Urinary bladder (tissue), 3 donors: ENCODE measurements at regions not wholly inside any gene's neighbourhood (a gene's known extent, or its start where the extent isn't known, plus 50 kb on each side); places are given as distances from the start of the nearest gene placed in this dataset.
A peak's percentile ranks its signal among the peaks of the same experiment; 100 is the strongest.

ENCODE experiments used
- DNase-seq: peaks from one replicate; pipeline ENCODE4 v3.0.0-alpha.2; 2015; ENCODE audit errors: extremely low spot score
- H3K27ac ChIP-seq: one replicate; pipeline ENCODE4 v1.5.1; 2013; ENCODE audit warnings: low read depth, mild to moderate bottlenecking, moderate library complexity
- H3K36me3 ChIP-seq: one replicate; pipeline ENCODE4 v1.6.1; 2013; ENCODE audit warnings: mild to moderate bottlenecking, moderate library complexity; ENCODE audit not compliant: insufficient read depth
- H3K4me1 ChIP-seq: one replicate; pipeline ENCODE4 v1.6.1; 2013; ENCODE audit warnings: mild to moderate bottlenecking, moderate library complexity; ENCODE audit not compliant: insufficient read depth
- H3K4me3 ChIP-seq: one replicate; pipeline ENCODE4 v1.5.1; 2013; ENCODE audit warnings: low read depth, low read length
- WGBS: extraction: QIAGEN DNeasy Blood & Tissue Kit; methylation state at CpG from one replicate; pipeline ENCODE4 v1.1.7; 2013; 5-methylcytosine and 5-hydroxymethylcytosine counted together
- donor health status: healthy with polysubstance abuse.
- donor health status: healthy.

DNA sequence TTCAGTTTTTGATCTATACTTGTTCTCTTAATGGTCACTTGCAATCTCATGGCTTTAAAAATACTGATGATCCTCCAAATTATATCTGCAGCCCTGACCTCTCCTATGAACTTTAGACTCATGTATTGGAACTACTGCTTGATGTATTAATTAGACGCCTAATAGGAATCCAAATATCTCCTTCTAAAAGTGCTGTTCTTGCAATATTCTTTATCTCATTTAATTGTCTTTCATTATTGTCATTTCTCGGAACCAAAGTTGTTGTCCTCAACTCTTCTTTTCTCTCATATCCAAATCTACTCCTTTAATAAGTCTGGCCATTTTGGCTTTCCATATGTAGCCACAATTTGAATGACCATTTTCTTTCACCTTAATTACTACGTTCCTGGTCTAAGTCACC lies 907.6 kb upstream of the SEL1L start:
- DNase-seq = no peak
- no peak overlapping the region for H3K4me3 ChIP-seq
- H3K36me3 ChIP-seq = no peaks in the 10 kb centered on the region
- H3K4me1 ChIP-seq = no peaks in the 10 kb centered on the region
- 80% methylated on average over 3 of the region's 3 CpGs for WGBS
- H3K27ac ChIP-seq = no peak overlapping the region

DNA sequence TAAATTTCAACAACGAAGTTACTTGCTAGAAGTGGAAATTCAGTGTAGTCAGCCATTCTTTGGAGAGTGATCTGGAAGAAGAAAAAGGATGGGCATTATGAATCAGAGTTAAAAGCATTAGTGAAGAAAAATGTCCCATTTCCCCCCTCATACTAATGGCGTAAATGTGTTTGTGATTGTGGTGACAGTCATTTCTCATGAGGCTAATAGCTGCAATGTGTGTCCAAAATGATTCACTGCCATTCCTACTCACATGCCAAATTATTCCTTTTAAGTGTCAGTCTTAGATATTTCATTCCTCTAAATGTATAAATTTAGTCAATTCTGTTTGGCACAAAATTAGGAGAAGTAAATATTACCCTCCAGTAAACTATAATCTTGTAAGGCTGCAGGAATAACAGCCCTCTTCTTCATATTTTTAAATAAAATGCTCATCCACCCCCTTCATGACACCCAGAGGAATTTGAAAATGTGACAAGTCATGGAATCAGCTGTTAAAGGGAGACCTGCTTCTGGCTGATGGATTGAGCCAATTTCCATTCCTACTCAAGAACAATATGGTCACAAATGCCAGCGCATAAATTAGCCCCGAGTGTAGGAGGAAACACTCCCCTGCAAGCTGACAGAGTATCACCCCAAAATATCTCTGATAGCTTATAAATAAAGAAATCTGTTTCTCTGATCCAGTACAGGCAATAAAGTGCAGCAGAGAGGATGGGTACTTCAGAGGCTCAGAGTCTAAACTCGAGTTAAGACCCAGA lies 912.3 kb upstream of the SEL1L start:
- H3K4me3 ChIP-seq = no peak overlapping the region
- 79% methylated on average over 5 of the region's 5 CpGs for WGBS
- H3K4me1 ChIP-seq = no peaks in the 10 kb centered on the region
- DNase-seq = no peak
- H3K27ac ChIP-seq = no peak overlapping the region
- H3K36me3 ChIP-seq = no peaks in the 10 kb centered on the region

DNA sequence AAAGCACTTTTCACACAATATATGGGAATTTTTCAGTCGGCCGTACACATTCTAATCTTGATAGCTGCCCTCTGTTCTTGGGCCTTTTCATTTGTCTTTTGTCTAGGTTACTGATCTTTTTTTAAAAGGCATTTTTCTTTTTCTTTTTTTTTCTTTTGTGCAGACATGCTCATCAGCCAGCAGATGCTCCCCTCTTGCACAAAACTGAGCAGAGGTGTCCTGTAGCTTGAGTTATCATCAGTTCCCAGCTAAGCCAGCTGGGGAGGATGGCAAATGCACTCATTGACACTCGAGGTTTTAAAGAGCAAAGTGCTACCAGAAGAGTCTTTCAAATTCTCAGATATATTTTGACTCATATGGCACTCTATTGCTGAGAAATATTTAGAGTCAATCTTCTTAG lies 913.9 kb upstream of the SEL1L start:
- Histone ChIP-seq H3K36me3 (no peaks in the 10 kb centered on the region), H3K4me3 (no peak overlapping the region), H3K4me1 (no peaks in the 10 kb centered on the region), H3K27ac (no peak overlapping the region)
- WGBS = 58% methylated on average over 3 of the region's 3 CpGs
- DNase-seq = no peak

DNA sequence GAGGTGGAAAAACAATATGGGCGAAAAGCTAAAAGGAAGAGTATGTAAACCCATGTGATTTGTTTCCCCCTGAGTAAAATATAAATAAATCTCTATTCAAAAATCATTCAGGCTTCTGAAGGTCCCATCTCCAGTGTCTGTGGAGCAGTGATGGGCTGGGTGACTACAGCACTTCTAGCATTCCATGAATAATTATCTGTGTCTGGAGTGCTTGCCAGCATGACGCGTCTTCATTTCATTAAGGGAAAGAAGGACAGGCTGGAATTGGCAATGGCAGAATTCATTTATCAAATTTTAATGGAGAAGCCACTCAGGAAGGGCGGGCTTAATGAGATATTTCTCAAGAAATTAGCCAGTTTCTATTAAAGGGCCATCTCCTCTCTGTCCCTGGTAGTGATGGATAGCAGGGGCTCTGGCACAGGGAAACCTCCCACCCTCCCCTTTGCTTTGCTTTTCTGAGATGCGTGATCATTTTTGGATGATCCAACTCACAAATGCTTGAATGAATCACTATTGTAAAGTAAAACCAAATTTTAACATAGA lies 916.3 kb upstream of the SEL1L start:
- WGBS = 85% methylated on average over 5 of the region's 5 CpGs
- H3K36me3 ChIP-seq = no peaks in the 10 kb centered on the region
- DNase-seq = no peak
- H3K4me1 ChIP-seq = no peaks in the 10 kb centered on the region
- no peak overlapping the region for H3K27ac ChIP-seq
- H3K4me3 ChIP-seq = no peak overlapping the region

DNA sequence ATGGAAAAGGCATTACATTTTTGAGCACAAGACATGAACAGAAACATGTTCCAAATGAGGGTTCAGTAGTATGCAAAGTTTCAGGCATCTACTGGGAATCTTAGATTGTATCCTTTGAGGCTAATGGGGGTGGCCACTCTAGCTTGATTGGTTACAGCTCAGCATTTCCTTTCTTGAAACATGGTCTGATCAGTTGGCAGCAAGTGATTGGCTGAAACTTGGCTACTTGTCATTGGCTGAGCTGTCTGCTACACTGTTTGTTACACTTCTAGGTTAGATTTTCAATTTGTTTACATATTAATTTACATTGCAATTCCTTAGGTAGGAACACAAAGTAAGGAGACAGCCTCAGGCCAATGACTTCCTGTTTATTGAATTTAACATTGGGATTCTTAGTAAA lies 918.0 kb upstream of the SEL1L start:
- DNase-seq = no peak
- Histone ChIP-seq H3K27ac (no peak overlapping the region), H3K36me3 (no peaks in the 10 kb centered on the region), H3K4me3 (no peak overlapping the region), H3K4me1 (no peaks in the 10 kb centered on the region)

DNA sequence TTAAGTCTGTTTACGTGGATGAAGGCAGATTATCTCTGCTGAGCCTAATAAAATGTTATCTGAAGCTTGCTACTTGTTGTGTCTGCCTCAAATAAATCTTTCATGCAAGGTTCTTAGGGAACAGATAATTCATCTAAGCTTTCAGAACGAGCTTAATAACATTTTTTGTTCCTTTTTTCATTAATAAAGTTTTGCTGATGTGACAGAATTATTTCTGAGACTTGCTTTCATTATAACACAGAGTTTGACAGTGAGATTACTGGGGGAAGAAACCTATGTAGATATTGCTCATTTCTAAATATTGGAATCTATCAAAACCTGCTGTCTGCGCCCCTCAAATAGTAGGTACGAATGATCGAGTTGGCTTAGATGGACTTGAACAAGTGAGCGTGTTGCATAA lies 948.7 kb upstream of the SEL1L start:
- 59% methylated on average over 6 of the region's 6 CpGs for WGBS
- no peak overlapping the region for H3K4me3 ChIP-seq
- no peak overlapping the region for H3K27ac ChIP-seq
- H3K36me3 ChIP-seq = no peaks in the 10 kb centered on the region
- no peak for DNase-seq
- H3K4me1 ChIP-seq = no peaks in the 10 kb centered on the region

DNA sequence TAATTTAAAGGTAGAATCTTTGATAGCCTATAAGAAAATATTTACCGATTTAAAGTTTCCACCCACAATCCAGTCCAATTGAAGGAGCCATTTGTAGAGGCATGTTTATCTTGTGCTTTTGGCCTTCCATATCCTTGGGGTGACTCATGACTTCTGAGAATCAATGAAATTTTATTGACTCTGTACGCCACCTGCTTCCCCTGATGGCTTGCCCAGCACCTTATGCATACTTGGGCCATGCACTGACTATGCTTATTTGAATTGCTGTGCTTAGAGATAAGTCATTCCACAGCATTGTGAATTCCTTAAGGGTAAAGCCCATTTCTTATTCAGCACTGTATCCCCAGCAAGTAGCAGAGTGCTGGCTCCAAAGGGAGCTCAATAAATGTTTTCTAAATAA lies 954.8 kb upstream of the SEL1L start:
- H3K4me3 ChIP-seq = no peak overlapping the region
- no peak for DNase-seq
- no peaks in the 10 kb centered on the region for H3K36me3 ChIP-seq
- 91% methylated on average over 2 of the region's 2 CpGs for WGBS
- H3K27ac ChIP-seq = no peak overlapping the region
- H3K4me1 ChIP-seq = no peaks in the 10 kb centered on the region

DNA sequence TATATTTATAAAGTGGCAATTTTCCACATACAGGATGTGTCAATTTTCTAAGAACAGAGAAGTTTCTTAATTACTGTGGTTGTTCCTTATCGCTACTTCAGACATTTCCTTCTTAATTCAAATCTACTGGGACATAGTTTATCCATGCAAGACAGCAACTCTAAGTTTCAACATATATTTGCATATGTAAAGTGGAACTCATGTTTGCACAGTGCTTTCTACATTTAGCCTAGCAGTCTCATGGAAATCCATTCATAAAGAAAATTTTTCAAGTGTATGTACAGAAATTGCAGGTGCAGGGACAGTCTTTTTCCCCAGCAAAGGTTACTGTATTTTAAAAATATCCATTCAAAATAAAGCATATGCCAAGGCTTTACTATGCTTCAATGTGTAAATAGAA lies 956.7 kb upstream of the SEL1L start:
- H3K4me3 ChIP-seq = no peak overlapping the region
- H3K27ac ChIP-seq = no peak overlapping the region
- WGBS = 89% methylated on average over 1 of the region's 1 CpG
- DNase-seq = no peak
- H3K4me1 ChIP-seq = no peaks in the 10 kb centered on the region
- H3K36me3 ChIP-seq = no peaks in the 10 kb centered on the region

DNA sequence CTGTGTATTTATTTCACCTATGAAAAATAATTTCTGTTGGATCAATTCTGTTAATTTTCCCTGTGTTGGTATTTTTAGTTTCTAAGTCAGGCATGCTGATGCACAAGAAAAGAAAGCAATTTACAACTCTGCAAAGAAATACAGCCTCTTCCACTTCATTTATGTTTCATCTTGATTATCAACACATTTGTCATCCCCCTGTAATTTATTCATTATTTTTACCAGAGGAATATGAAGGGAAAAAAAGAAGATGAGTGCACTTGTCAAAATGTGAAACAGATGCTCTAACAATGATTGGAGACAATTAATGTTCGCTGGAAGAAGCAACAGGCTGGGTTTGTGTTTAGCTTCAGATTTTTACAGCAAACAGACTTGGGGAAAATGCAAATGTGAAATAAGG lies 958.5 kb upstream of the SEL1L start:
- WGBS = 81% methylated on average over 1 of the region's 1 CpG
- no peak for DNase-seq
- no peak overlapping the region for H3K4me3 ChIP-seq

DNA sequence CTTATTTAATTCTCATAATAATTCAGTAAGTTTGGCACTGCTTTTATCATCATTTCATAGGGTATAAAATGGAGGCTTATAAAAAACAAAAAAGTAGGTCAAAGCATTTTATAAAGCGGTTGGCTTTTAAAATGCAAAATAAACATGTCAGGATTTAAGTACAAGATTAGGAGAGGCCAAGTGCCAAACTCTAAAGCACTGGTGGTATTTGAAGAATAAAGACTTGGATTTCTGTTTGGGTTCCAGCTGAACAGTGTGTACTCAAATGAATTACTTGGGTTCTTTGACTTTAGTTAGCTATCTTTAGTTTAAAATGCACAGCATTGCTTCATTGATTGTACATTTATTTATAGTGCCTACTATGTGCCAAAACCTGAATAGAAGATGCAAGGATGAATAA lies 966.6 kb upstream of the SEL1L start:
- DNase-seq = peak; percentile 14
- Histone ChIP-seq H3K36me3 (no peaks in the 10 kb centered on the region), H3K4me1 (no peaks in the 10 kb centered on the region), H3K4me3 (no peak overlapping the region), H3K27ac (no peak overlapping the region)
- whole genome bisulfite sequencing = 20% methylated on average over 1 of the region's 1 CpG

More for the DNA sequence above, 958.5 kb upstream of the SEL1L start:
- Histone ChIP-seq H3K36me3 (no peaks in the 10 kb centered on the region), H3K4me1 (no peaks in the 10 kb centered on the region), H3K27ac (no peak overlapping the region)

DNA sequence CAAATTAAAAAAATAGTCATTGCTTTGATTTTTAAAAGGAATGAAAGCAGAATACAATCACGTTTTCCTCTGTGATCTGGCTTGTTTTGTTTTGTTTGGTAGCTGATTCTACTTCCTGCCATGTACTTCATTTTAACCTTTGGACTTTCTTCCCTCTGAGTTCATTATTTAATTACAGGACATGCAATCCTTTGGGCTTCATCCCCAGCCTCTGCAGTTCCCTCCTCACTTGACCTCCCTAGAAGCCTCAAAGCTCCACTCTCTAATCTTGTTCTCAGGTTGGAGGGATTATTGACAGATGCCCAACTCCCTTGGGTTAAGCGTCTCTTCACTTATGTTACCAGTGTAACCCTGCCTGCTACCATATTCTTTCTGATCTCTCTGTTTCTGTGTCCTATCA lies 967.9 kb upstream of the SEL1L start:
- 69% methylated on average over 2 of the region's 2 CpGs for WGBS
- DNase-seq = no peak
- H3K4me3 ChIP-seq = no peak overlapping the region
- no peaks in the 10 kb centered on the region for H3K36me3 ChIP-seq
- H3K4me1 ChIP-seq = no peaks in the 10 kb centered on the region
- H3K27ac ChIP-seq = no peak overlapping the region

DNA sequence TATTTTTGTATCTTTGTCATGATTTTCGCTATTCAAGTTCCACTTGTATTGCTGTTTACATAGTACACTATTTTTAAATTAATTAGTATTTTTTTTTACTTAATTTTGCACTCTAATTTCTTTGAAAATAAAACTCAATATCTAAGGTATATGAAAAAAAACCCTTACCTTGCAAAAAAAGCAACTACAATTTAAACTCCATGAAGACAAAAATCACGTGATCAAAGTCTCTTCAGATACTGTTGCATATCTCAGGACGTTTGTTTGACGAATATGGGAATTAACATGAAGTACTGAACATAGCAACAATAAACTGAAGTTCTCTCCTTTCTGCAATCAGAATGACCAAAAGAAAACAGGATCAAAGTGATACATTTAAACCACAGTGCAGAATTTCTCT lies 968.4 kb upstream of the SEL1L start:
- H3K27ac ChIP-seq = no peak overlapping the region
- H3K4me1 ChIP-seq = no peaks in the 10 kb centered on the region
- H3K36me3 ChIP-seq = no peaks in the 10 kb centered on the region
- WGBS = 94% methylated on average over 4 of the region's 4 CpGs
- no peak for DNase-seq
- no peak overlapping the region for H3K4me3 ChIP-seq

DNA sequence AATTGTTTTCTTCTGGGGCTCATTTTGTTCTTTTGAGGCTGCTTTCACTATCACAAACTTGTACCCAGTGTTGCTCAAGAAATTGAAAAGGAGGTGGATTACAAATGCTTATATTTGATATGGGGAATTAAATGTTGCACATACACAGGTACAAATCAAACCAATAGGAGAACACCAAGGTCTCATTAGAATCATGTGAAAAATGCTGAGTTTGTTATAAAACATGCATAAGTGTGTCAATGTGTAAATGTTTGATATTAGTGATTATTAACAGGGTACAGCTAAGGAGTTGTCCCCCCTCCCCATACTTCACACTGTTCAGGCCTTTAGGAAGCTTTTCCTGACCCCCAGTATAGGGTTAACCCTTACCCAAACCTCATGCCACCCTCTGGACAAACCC lies 971.2 kb upstream of the SEL1L start:
- no peaks in the 10 kb centered on the region for H3K4me1 ChIP-seq
- no peak overlapping the region for H3K4me3 ChIP-seq
- H3K36me3 ChIP-seq = no peaks in the 10 kb centered on the region
- no peak overlapping the region for H3K27ac ChIP-seq
- DNase-seq = no peak

DNA sequence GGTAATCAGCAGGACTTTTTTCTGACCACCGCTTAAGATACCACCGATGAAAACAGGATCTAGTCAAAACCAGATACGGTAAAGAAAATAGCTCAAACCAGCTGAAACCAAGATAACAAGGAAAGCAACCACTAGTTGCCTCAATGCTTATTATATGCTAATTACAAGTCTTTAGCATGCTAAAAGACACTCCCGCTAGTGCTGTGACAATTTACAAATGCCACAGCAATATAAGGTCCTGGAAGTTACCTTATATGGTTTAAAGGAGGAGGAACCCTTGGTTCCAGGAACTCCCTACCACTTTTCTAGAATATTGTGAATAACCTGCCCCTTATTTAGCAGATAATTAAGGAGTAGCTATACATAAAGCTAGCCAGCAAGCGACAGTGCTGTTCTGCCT lies 976.4 kb upstream of the SEL1L start:
- Histone ChIP-seq H3K4me3 (no peak overlapping the region), H3K4me1 (no peaks in the 10 kb centered on the region), H3K36me3 (no peaks in the 10 kb centered on the region), H3K27ac (no peak overlapping the region)
- DNase-seq = no peak
- WGBS = 94% methylated on average over 5 of the region's 5 CpGs

DNA sequence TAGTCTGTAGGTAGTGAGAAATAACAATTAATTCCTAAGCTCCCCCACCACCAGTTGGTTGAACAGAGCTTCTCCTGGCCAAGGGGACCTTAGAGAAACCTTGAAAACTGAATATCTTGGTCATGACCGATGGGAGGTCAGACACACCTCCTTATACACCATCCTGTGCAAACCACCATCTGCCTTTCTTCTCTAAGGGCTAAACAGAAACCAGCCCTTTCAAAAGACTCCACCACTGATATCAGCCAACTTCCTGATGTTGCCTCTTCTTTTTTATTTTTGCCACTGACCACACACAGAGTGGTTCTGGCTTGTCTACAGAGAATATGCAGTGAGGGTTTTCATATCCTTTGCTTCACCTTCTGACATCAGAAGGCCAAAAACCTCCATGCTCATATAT lies 977.7 kb upstream of the SEL1L start:
- DNase-seq = no peak
- H3K4me1 ChIP-seq = no peaks in the 10 kb centered on the region
- H3K36me3 ChIP-seq = no peaks in the 10 kb centered on the region
- no peak overlapping the region for H3K27ac ChIP-seq
- 88% methylated on average over 1 of the region's 1 CpG for WGBS
- H3K4me3 ChIP-seq = no peak overlapping the region
